CD14-positive monocyte (primary cell): ENCODE measurements at regions not wholly inside any gene's neighbourhood (a gene's known extent, or its start where the extent isn't known, plus 50 kb on each side); places are given as distances from the start of the nearest gene placed in this dataset.

Experiments
- DNase-seq, 3 donors: peaks; one replicate each; pipeline ENCODE4 v3.0.0-alpha.2; 2011 to 2022
- H2AFZ ChIP-seq: 2 replicates; pipeline ENCODE4 v1.6.0; 2012; ENCODE audit warnings: mild to moderate bottlenecking, low read depth, low read length, inconsistent platforms; ENCODE audit not compliant: insufficient read depth, poor library complexity, severe bottlenecking
- H3K27ac ChIP-seq, 2 donors: 1 replicate in 1 of 2; 2 replicates in 1 of 2; pipeline ENCODE4 v1.5.1; 2012 to 2013; ENCODE audit warnings: low read length in 2 of 2, control low read depth in 1 of 2, inconsistent platforms in 1 of 2, low read depth in 1 of 2, mild to moderate bottlenecking in 1 of 2
- H3K27me3 ChIP-seq, 2 donors: one replicate each; pipeline versions ENCODE4 v1.6.0 to v1.6.1; 2011 to 2013; ENCODE audit warnings: low read length in 2 of 2; ENCODE audit not compliant: control insufficient read depth in 2 of 2, insufficient read depth in 2 of 2
- H3K36me3 ChIP-seq, 2 donors: replicated peaks in 1 of 2; 1 replicate in 1 of 2; 2 replicates in 1 of 2; pipeline versions ENCODE4 v1.5.1 to v1.6.1; 2012 to 2013; ENCODE audit warnings: low read length in 2 of 2, control low read depth in 1 of 2, inconsistent platforms in 1 of 2, mild to moderate bottlenecking in 1 of 2; ENCODE audit not compliant: insufficient read depth in 2 of 2, control insufficient read depth in 1 of 2
- H3K4me1 ChIP-seq, 2 donors: 1 replicate in 1 of 2; 2 replicates in 1 of 2; pipeline versions ENCODE4 v1.5.1 to v1.6.1; 2012 to 2013; ENCODE audit warnings: low read length in 2 of 2, control low read depth in 1 of 2, inconsistent platforms in 1 of 2, mild to moderate bottlenecking in 1 of 2, moderate library complexity in 1 of 2; ENCODE audit not compliant: insufficient read depth in 2 of 2, control insufficient read depth in 1 of 2
- H3K4me2 ChIP-seq: replicated peaks from 2 replicates; pipeline ENCODE3; 2012; ENCODE audit warnings: low read length, moderate library complexity, mild to moderate bottlenecking; ENCODE audit not compliant: poor library complexity, severe bottlenecking; ENCODE audit errors: extremely low read depth
- H3K4me3 ChIP-seq, 3 experiments: fragments of 200-600 bp in 1 of 3; sonication (generic) in 1 of 3; replicated peaks in 1 of 3; 1 replicate in 2 of 3; 2 replicates in 1 of 3; pipeline ENCODE4 v1.5.1; 2011 to 2013; ENCODE audit warnings: low read length in 3 of 3, mild to moderate bottlenecking in 3 of 3, control low read depth in 2 of 3, low read depth in 2 of 3, inconsistent platforms in 1 of 3, moderate library complexity in 1 of 3
- H3K79me2 ChIP-seq: 2 replicates; pipeline ENCODE4 v1.6.0; 2012; ENCODE audit warnings: mild to moderate bottlenecking, control low read depth, inconsistent platforms, low read length, moderate library complexity; ENCODE audit not compliant: insufficient read depth
- H3K9ac ChIP-seq: 2 replicates; pipeline ENCODE4 v1.6.0; 2017; ENCODE audit warnings: low read length, mild to moderate bottlenecking; ENCODE audit not compliant: insufficient read depth, poor library complexity, severe bottlenecking
- H3K9me3 ChIP-seq, 2 donors: replicated peaks in 1 of 2; 1 replicate in 1 of 2; 2 replicates in 1 of 2; pipeline versions ENCODE4 v1.5.1 to v1.6.1; 2012 to 2013; ENCODE audit warnings: low read length in 2 of 2, control low read depth in 1 of 2; ENCODE audit not compliant: control insufficient read depth in 1 of 2, insufficient read depth in 1 of 2
- H4K20me1 ChIP-seq: 2 replicates; pipeline ENCODE4 v1.6.0; 2012; ENCODE audit warnings: mild to moderate bottlenecking, low read length, control low read depth, moderate library complexity; ENCODE audit not compliant: insufficient read depth
- H3K27ac Mint-ChIP-seq, 7 donors: one replicate each; pipeline ENCODE4 v1.8.0; 2020; ENCODE audit warnings: mild to moderate bottlenecking in 7 of 7, mixed read lengths in 7 of 7, moderate library complexity in 6 of 7, inconsistent platforms in 2 of 7
- H3K27me3 Mint-ChIP-seq, 3 donors: one replicate each; pipeline ENCODE4 v1.8.0; 2021 to 2022; ENCODE audit warnings: low read depth in 3 of 3, mild to moderate bottlenecking in 3 of 3, mixed read lengths in 3 of 3, moderate library complexity in 3 of 3, inconsistent platforms in 1 of 3
- H3K36me3 Mint-ChIP-seq, 2 donors: one replicate each; pipeline ENCODE4 v1.8.0; 2020; ENCODE audit warnings: mixed read lengths in 2 of 2, inconsistent platforms in 1 of 2, mild to moderate bottlenecking in 1 of 2
- H3K4me1 Mint-ChIP-seq: one replicate; pipeline ENCODE4 v1.8.0; 2020; ENCODE audit warnings: mild to moderate bottlenecking, mixed read lengths
- H3K4me3 Mint-ChIP-seq, 2 donors: one replicate each; pipeline ENCODE4 v1.8.0; 2020; ENCODE audit warnings: mild to moderate bottlenecking in 2 of 2, mixed read lengths in 2 of 2, moderate library complexity in 1 of 2
- H3K9me3 Mint-ChIP-seq, 7 donors: one replicate each; pipeline ENCODE4 v1.8.0; 2020 to 2022; ENCODE audit warnings: mixed read lengths in 7 of 7, mild to moderate bottlenecking in 6 of 7, moderate library complexity in 6 of 7, inconsistent platforms in 2 of 7
- CTCF ChIP-seq: fragments of 200-600 bp; IDR thresholded peaks from one replicate; pipeline ENCODE4 v1.8.0; 2022; ENCODE audit warnings: antibody characterized with exemption, mild to moderate bottlenecking
- WGBS: methylation state at CpG from one replicate; pipeline ENCODE4 v1.1.5; 2013; ENCODE audit warnings: missing lambda C conversion rate; ENCODE audit not compliant: insufficient coverage; 5-methylcytosine and 5-hydroxymethylcytosine counted together
- intact Hi-C, 2 donors: fragments of 100-400 bp; cut with micrococcal nuclease; formaldehyde crosslinking; loops; one replicate each; pipeline versions ENCODE4 v1.15.0 to v1.15.1; 2023

GRCh38 chr18:10049747-10050146 is 135.9 kb downstream of the VAPA start:
- peaks cover 9% of the 10 kb centered on the region for H3K4me1 Mint-ChIP-seq
- Histone ChIP-seq H3K9ac (no peak overlapping the region), H3K27ac (no peak overlapping the region), H3K27me3 (no peaks in the 10 kb centered on the region), H3K4me3 (no peak overlapping the region), H3K4me1 (peaks cover 4 to 11% of the 10 kb centered on the region in 2 donors), H2AFZ (no peak overlapping the region), H3K36me3 (no peaks in the 10 kb centered on the region), H3K9me3 (no peaks in the 10 kb centered on the region), H3K4me2 (no peak overlapping the region), H3K79me2 (no peaks in the 10 kb centered on the region), H4K20me1 (no peaks in the 10 kb centered on the region)
- TF ChIP-seq CTCF = no peak
- 100% methylated on average over 1 of the region's 3 CpGs for WGBS
- intact Hi-C loops = loop anchor here in 1 of 2 donors (10.0 kb wide), 2 partner anchors 45 to 65 kb away; no protein-coding TSS in a partner anchor
- H3K36me3 Mint-ChIP-seq = no peaks in the 10 kb centered on the region
- peaks cover 0 to 3% (median 2%) of the 10 kb centered on the region in 3 donors for H3K27me3 Mint-ChIP-seq
- no peak overlapping the region for H3K4me3 Mint-ChIP-seq
- DNase-seq = no peak
- no peak overlapping the region for H3K27ac Mint-ChIP-seq
- peaks cover 0 to 2% (median 0%) of the 10 kb centered on the region in 7 donors for H3K9me3 Mint-ChIP-seq

GRCh38 chr18:10050956-10051355 is 137.1 kb downstream of the VAPA start:
- no peak overlapping the region for H2AFZ ChIP-seq
- H3K36me3 ChIP-seq = no peaks in the 10 kb centered on the region
- H3K27me3 ChIP-seq = no peaks in the 10 kb centered on the region
- H3K9me3 ChIP-seq = no peaks in the 10 kb centered on the region
- no peaks in the 10 kb centered on the region for H3K79me2 ChIP-seq
- DNase-seq = no peak
- intact Hi-C loops = loop anchor here in 1 of 2 donors (10.0 kb wide), 1 partner anchor 46 kb away; no protein-coding TSS in a partner anchor
- Mint-ChIP-seq H3K4me3 (no peak overlapping the region), H3K27me3 (peaks cover 0 to 3% (median 2%) of the 10 kb centered on the region in 3 donors), H3K4me1 (peaks cover 16% of the 10 kb centered on the region), H3K36me3 (no peaks in the 10 kb centered on the region), H3K27ac (no peak overlapping the region), H3K9me3 (no peaks in the 10 kb centered on the region)
- no peak overlapping the region for H3K27ac ChIP-seq
- no peak overlapping the region for H3K4me2 ChIP-seq
- peaks cover 16 to 18% of the 10 kb centered on the region in 2 donors for H3K4me1 ChIP-seq
- 93% methylated on average over 2 of the region's 3 CpGs for WGBS
- no peak overlapping the region for H3K4me3 ChIP-seq
- H4K20me1 ChIP-seq = no peaks in the 10 kb centered on the region
- no peak overlapping the region for H3K9ac ChIP-seq
- no peak for TF ChIP-seq CTCF
